T-helper 2 cell (primary cell): ENCODE measurements at regions not wholly inside any gene's neighbourhood (a gene's known extent, or its start where the extent isn't known, plus 50 kb on each side); places are given as distances from the start of the nearest gene placed in this dataset.

Experiments
- DNase-seq, 5 experiments: peaks; one replicate each; pipeline versions ENCODE4 v3.0.0 to v3.0.0-alpha.2; 2012 to 2022

DNA sequence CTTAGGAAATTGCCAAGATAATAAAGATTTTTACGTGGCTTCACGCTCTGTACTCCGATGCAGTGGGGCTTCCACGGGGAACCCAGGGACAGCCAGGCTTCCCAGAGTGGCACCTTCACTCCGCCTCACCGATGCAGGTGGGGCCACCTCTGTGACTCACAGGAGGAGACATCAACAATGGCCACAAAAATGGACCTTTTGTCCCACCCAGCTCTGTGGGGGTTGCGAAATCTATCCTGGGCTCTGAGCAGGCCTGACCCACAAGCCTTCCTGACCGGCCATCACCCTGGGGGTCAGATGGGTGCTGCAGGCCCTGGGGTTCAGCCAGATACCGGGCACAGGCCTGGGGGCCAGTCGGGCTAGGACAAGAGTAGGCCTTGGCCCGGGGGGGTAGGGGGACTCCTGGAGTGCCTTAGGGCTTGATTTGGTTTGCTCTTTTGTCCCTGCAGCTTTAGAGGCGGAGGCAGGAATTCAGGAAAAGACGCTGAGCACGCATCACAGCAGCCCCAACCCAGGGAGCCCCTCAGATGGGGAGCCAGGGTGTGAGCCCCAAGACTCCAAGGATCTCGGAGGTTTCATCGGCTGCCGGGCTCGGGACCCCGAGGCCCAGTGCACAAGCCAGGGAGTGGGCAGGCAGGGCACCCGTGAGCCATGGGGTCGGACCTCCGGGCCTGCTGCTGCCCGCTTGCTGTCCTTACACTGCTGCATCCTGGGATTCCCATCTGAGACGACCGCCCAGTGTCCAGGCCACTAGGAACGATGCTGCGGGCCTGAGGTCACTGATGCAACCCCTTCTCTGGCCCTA is 136.5 kb upstream of the NKX1-1 start:
- no peak for DNase-seq

GRCh38 chr4:1542226-1542490 is 135.9 kb upstream of the NKX1-1 start:
- no peak for DNase-seq

GRCh38 chr4:1541449-1542225 is 135.4 kb upstream of the NKX1-1 start:
- no peak for DNase-seq

- no peak for DNase-seq
Measured at GRCh38 chr4:1540601-1541375, 134.5 kb upstream of the NKX1-1 start.

DNA sequence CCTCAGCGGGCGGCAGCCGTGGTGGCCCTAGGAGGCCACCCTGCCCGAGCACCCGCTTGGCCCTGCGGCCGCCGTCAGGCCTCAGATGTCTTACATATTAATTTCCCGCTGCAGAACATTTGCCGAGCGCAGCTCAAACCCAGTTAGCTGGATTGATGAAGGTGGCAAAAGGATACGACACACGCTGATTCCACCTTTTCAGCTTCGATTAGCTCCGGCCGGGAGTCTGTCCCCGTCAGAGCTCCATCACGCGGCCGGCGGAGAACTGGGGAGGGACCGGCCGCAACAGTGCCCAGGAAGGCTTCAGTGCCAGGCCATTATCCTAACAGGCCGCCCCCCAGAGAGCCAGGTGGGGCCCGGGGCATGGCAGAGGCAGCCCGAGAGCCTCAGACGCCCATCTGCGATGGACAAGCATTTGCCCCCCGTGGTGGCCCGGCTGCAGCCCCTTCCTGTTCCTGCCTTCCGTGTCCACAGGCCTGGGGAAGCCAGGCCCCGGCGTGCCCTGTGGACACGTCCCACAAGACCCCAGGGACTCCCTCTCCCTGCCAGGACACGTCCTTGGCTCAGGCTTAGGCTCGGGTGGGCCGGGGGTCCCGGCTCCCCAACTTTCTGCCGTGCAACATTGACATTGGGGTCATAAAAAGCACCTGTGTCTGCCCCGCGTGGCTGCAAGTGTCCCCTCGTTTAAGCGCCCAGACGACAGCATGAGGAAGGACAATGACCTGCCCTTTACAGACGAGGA is 133.8 kb upstream of the NKX1-1 start:
- DNase-seq: no peak

- no peak for DNase-seq
Measured at GRCh38 chr4:1538941-1539772, 132.9 kb upstream of the NKX1-1 start.

DNA sequence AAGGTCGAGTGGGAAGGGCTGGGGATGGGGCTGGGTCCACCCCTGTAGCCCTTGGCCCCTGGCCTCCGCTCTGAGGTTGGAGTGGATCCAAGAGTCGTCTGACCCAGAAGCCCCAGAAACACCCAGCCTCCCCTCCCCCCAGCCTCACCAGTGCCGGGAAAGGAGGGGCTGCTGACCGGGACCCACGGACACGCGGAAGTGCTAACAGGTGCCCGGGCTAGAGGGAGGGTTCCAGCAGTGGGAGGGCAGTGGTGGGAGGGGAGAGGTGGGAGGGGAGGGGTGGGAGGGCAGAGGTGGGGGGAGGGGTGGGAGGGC is 131.8 kb upstream of the NKX1-1 start:
- no peak for DNase-seq

- no peak for DNase-seq
Measured at GRCh38 chr4:1537410-1538095, 131.3 kb upstream of the NKX1-1 start.

DNA sequence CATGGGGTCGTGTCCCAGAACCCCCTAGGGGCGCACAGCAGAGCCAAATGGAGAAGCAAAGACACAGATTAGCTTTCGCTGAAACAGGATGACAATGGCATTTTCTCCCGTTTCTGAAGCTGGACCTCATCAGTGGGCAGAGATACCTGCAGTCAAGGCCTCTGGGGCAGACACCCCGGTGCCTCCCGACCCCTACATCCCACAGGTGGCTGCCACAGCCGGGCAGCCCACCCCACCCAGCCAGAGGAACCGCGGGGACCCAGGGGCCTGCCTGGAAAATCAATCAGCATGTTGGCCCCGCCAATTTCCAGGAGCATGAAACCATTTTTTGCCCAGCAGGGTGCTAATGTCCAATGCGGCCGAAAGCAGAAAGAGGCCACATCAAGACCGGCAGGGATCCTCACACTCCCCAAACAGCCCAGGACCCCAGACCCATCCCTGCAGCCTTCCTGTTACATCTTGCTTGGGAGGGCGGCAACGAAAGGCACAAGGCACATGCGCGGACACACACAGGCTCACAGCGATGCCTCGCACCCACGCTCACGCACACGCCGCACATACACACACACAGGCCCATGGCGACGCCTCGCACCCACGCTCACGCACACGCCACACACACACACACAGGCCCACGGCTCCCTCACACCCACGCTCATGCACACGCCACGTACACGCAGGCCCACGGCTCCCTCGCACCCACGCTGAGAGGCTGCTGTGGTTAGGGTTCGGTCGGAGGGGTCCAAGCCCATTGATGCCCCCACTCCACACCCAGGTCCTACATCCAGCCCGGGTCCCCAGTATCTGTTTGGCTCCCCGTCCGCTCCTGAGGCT is 130.6 kb upstream of the NKX1-1 start:
- DNase-seq: no peak

DNA sequence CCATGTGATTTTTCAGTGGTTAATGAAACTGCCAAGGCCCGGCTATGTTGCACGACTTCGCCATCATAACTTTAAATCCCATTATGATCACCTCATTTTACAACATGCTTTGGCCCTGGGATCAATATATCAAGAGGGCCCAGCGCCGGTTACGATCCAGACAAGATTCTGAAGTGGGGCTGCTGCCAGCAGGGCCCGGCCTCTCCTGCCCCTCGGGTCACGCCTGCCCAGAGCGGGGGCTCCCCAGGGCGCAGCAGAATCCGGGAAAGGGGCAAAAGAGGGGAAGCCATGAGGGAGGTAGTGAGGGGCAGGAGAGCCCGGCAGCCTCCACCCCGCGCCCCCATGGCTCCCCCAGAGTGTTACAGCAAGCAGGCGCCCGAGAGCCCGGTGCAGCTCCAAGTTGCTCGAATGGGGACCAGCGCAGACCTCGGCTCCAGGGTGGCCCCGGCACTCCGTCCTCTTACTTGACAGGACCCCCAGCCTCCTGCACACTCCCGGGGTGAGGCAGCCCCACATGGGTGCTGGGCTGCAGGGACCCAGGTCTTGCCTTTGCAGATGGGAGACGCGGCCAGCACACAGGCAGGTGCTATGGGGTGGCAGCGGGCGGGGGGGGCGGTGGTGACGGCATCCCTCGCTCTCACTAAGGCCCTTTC is 129.8 kb upstream of the NKX1-1 start:
- DNase-seq: no peak

DNA sequence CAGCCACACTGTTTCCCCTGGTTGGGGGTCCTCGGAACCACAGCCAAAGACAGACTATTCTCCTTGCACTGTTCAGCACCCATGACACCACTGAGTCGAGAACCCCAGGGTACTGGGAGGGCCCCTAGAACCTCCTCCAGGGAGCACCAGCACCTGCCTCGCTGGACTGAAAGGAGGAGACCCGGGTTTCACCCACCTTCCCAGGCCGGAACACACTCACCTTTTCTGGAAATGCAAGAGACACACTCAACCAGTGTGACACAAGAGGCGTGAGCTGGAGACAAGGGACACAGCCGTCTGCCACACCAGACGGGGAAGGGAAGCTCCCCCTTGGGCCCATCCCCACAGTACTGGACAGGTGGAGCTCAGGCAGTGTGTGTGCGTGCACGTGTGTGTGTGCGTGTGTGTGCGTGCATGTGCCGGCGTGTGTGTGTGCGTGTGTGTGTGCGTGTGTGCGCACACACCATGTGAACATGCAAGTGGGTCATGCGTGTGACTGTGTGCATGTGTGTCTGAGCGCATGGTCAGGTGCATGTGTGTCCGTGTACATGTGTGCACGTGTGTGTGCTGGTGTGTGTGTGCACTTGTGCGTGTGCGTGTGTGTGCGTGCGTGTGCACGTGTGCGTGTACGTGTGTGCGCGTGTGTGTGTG is 128.8 kb upstream of the NKX1-1 start:
- DNase-seq: no peak

GRCh38 chr4:1534095-1534872 is 128.0 kb upstream of the NKX1-1 start:
- DNase-seq: peak in 1 of 5 experiments; percentile 6

- peak in 1 of 5 experiments; percentile 3 for DNase-seq
Measured at GRCh38 chr4:1533501-1534064, 127.3 kb upstream of the NKX1-1 start.

DNA sequence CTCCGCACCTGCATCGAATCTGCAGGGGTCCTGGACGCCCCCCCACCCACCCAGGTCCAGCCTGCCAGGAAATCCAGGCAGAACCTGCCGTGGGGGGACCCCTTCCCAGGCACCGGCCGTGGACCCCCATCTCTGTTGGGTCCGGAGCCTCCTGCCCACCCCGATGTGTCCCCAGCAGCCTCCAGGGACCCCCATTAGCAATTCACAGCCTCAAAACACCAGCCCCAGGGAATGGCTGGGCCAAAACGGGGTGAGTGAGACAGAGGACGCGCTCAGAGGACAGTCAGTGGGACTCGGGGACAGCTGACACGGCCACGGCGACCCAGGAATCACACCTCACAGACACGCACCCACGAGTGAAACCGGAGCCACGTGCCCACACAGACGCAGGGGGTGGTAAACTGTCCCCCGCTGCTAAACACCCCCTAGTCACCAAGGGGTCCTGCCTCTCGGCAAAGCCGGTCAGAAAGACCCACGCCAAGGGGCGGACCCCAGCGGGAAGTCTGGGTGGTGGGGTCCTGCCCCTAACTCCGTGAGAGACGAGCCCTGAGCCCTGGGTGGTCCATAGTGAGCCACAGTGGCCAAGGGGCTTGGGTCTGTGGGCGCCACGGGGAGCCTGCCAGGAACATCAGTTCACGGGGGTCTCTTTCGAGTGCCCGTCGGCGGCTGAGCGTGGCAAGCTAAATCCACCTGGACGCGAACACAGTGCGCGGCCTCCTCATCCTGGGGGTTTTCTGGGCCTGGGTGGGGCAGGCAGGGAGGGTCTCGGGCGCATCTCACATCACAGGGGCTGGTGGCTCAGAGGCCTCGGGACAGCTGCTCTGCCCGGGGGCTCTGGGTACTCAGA is 126.5 kb upstream of the NKX1-1 start:
- DNase-seq: peak in 1 of 5 experiments; percentile 7

GRCh38 chr4:1531683-1532548 is 125.7 kb upstream of the NKX1-1 start:
- DNase-seq: peak in 1 of 5 experiments; percentile 7

GRCh38 chr4:1530356-1530755 is 124.1 kb upstream of the NKX1-1 start:
- no peak for DNase-seq
